Suprapubic skin (tissue), 4 donors: ENCODE measurements at regions not wholly inside any gene's neighbourhood (a gene's known extent, or its start where the extent isn't known, plus 50 kb on each side); places are given as distances from the start of the nearest gene placed in this dataset.
"Not testable (repeated sequence)": the region's sequence is repeated elsewhere in the genome, so short reads cannot be mapped to it uniquely, and the experiment has no call there.

Experiments used
- DNase-seq, 2 donors: peaks; one replicate each; pipeline ENCODE4 v3.0.0-alpha.2; 2019; ENCODE audit warnings: low spot score in 2 of 2
- H3K27ac ChIP-seq: fragments of 200-600 bp; sonication (generic); one replicate; pipeline ENCODE4 v1.5.1; 2019
- H3K27me3 ChIP-seq: fragments of 200-600 bp; sonication (generic); one replicate; pipeline ENCODE4 v1.5.1; 2019
- H3K36me3 ChIP-seq: fragments of 200-600 bp; sonication (generic); one replicate; pipeline ENCODE4 v1.5.1; 2019
- H3K4me1 ChIP-seq: fragments of 200-600 bp; sonication (generic); one replicate; pipeline ENCODE4 v1.5.1; 2019
- H3K4me3 ChIP-seq: fragments of 200-600 bp; sonication (generic); one replicate; pipeline ENCODE4 v1.5.1; 2019; ENCODE audit warnings: mild to moderate bottlenecking
- H3K9me3 ChIP-seq: fragments of 200-600 bp; sonication (generic); one replicate; pipeline ENCODE4 v1.5.1; 2019
- CTCF ChIP-seq, 2 donors: fragments of 200-600 bp in 1 of 2; fragments of 450-650 bp in 1 of 2; sonication (generic) in 1 of 2; IDR thresholded peaks; one replicate each; pipeline ENCODE4 v1.5.1; 2016 to 2019; ENCODE audit warnings: antibody characterized with exemption in 2 of 2, mild to moderate bottlenecking in 1 of 2, moderate library complexity in 1 of 2
- EP300 ChIP-seq: sonication (generic); formaldehyde crosslinking; IDR thresholded peaks from one replicate; pipeline ENCODE4 v1.6.1; 2017; ENCODE audit warnings: antibody characterized with exemption
- POLR2A ChIP-seq, 2 donors: fragments of 450-650 bp; IDR thresholded peaks; one replicate each; pipeline ENCODE4 v1.6.1; 2017; ENCODE audit warnings: antibody characterized with exemption in 2 of 2, mild to moderate bottlenecking in 2 of 2, moderate library complexity in 2 of 2
- POLR2AphosphoS5 ChIP-seq, 3 donors: sonication (generic); formaldehyde crosslinking; IDR thresholded peaks; one replicate each; pipeline ENCODE4 v1.6.1; 2017; ENCODE audit warnings: antibody characterized with exemption in 3 of 3
- whole genome bisulfite sequencing: methylation state at CpG from one replicate; pipeline ENCODE4 v1.1.5; 2018; 5-methylcytosine and 5-hydroxymethylcytosine counted together

GRCh38 chr3:89932882-89933281, 825.5 kb downstream of the EPHA3 start:
- Histone ChIP-seq H3K36me3 (no peaks in the 10 kb centered on the region), H3K4me3 (no peak overlapping the region), H3K27ac (no peak overlapping the region), H3K4me1 (no peaks in the 10 kb centered on the region), H3K9me3 (no peaks in the 10 kb centered on the region), H3K27me3 (no peaks in the 10 kb centered on the region)
- no peak for DNase-seq
- WGBS = 81% methylated on average over 4 of the region's 5 CpGs
- TF ChIP-seq CTCF (IDR thresholded peaks at IDR 0.05) = no peak
- TF ChIP-seq EP300 = no peak
- no peak for TF ChIP-seq POLR2AphosphoS5 (IDR thresholded peaks at IDR 0.05)
- no peak for TF ChIP-seq POLR2A (IDR thresholded peaks at IDR 0.05)

GRCh38 chr3:89944461-89944860, 837.0 kb downstream of the EPHA3 start:
- H3K36me3 ChIP-seq, H3K9me3 ChIP-seq, H3K27ac ChIP-seq, H3K27me3 ChIP-seq, H3K4me3 ChIP-seq, H3K4me1 ChIP-seq, DNase-seq: not testable (repeated sequence)
- WGBS = 81% methylated on average over 13 of the region's 14 CpGs

- Histone ChIP-seq H3K36me3 (no peaks in the 10 kb centered on the region), H3K4me1 (no peaks in the 10 kb centered on the region), H3K9me3 (no peaks in the 10 kb centered on the region), H3K27ac (no peak overlapping the region), H3K4me3 (no peak overlapping the region), H3K27me3 (no peaks in the 10 kb centered on the region)
- 29% methylated on average over 1 of the region's 1 CpG for WGBS
- no peak for DNase-seq
- TF ChIP-seq CTCF (IDR thresholded peaks at IDR 0.05) (no peak), POLR2AphosphoS5 (IDR thresholded peaks at IDR 0.05) (no peak), POLR2A (IDR thresholded peaks at IDR 0.05) (no peak), EP300 (no peak)
Measured at GRCh38 chr3:89946884-89947283, 839.5 kb downstream of the EPHA3 start.

GRCh38 chr3:89947337-89947954, 840.0 kb downstream of the EPHA3 start:
- no peaks in the 10 kb centered on the region for H3K4me1 ChIP-seq
- H3K4me3 ChIP-seq = no peak overlapping the region
- DNase-seq = no peak
- TF ChIP-seq CTCF (IDR thresholded peaks at IDR 0.05) = no peak
- TF ChIP-seq EP300 = no peak
- no peak for TF ChIP-seq POLR2A (IDR thresholded peaks at IDR 0.05)
- TF ChIP-seq POLR2AphosphoS5 (IDR thresholded peaks at IDR 0.05) = no peak
- no peak overlapping the region for H3K27ac ChIP-seq
- H3K9me3 ChIP-seq = no peaks in the 10 kb centered on the region
- 68% methylated on average over 5 of the region's 5 CpGs for WGBS
- no peaks in the 10 kb centered on the region for H3K27me3 ChIP-seq
- no peaks in the 10 kb centered on the region for H3K36me3 ChIP-seq

GRCh38 chr3:89948008-89948407, 840.6 kb downstream of the EPHA3 start:
- TF ChIP-seq CTCF (IDR thresholded peaks at IDR 0.05) (no peak), EP300 (no peak), POLR2A (IDR thresholded peaks at IDR 0.05) (no peak), POLR2AphosphoS5 (IDR thresholded peaks at IDR 0.05) (no peak)
- Histone ChIP-seq H3K9me3 (no peaks in the 10 kb centered on the region), H3K27me3 (no peaks in the 10 kb centered on the region), H3K4me1 (no peaks in the 10 kb centered on the region), H3K36me3 (no peaks in the 10 kb centered on the region), H3K27ac (no peak overlapping the region), H3K4me3 (no peak overlapping the region)
- DNase-seq = no peak

- Histone ChIP-seq H3K27ac (no peak overlapping the region), H3K9me3 (no peaks in the 10 kb centered on the region), H3K4me3 (no peak overlapping the region), H3K4me1 (no peaks in the 10 kb centered on the region), H3K27me3 (no peaks in the 10 kb centered on the region), H3K36me3 (no peaks in the 10 kb centered on the region)
- no peak for DNase-seq
- TF ChIP-seq POLR2AphosphoS5 (IDR thresholded peaks at IDR 0.05) (no peak), POLR2A (IDR thresholded peaks at IDR 0.05) (no peak)
- 65% methylated on average over 1 of the region's 1 CpG for WGBS
Measured at GRCh38 chr3:89950772-89951171, 843.4 kb downstream of the EPHA3 start.
